ENCODE measurements at regions not wholly inside any gene's neighbourhood (a gene's known extent, or its start where the extent isn't known, plus 50 kb on each side); places are given as distances from the start of the nearest gene placed in this dataset.

DNA sequence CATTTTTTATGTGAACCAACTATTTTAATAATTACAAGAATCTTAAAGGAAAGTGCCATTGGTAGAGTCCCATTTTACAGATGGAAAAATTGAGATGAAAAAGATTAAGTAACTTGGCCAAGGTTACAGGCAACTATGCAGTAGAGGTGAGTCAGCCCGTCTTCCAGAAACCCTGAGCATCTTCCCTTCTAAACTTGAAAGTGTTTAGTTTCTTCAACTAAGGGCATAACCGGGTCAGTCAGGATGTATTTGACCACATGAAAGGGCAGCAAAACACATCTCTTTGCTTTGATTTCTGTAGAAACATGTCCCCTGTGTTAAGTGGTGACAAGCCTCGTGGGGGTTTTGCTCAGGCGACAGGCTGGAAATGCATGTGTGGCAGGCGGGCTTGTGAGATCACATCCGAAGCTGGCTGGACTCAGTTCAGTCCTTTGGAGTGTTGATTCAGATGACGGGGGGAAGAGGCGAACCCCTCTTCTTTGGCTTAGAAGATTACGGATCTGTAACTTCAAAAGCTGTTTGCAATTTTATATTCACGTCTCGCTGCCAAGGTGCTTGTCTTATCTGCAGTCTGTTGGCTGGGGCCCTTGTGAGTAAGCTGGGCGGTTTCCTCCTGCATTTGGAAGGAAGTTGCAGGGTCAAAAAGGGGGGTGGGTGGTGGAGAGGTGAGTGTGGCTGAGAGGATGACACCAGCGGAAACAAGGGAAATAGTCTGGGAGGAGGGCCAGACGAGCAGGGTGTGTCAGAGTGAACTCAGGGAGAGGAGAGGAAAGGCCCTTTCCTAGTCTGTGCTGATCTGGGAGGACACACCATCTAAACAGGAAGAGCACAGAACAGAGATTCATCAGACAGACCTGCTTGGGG lies 78.9 kb upstream of the RPS23 start:
- TF ChIP-seq POLR2AphosphoS5 (IDR thresholded peaks at IDR 0.05) (peak in 2 of 3 donors; percentile 72 to 78), POLR2A (IDR thresholded peaks at IDR 0.05) (no peak)
- TF ChIP-seq, protein P1, sequence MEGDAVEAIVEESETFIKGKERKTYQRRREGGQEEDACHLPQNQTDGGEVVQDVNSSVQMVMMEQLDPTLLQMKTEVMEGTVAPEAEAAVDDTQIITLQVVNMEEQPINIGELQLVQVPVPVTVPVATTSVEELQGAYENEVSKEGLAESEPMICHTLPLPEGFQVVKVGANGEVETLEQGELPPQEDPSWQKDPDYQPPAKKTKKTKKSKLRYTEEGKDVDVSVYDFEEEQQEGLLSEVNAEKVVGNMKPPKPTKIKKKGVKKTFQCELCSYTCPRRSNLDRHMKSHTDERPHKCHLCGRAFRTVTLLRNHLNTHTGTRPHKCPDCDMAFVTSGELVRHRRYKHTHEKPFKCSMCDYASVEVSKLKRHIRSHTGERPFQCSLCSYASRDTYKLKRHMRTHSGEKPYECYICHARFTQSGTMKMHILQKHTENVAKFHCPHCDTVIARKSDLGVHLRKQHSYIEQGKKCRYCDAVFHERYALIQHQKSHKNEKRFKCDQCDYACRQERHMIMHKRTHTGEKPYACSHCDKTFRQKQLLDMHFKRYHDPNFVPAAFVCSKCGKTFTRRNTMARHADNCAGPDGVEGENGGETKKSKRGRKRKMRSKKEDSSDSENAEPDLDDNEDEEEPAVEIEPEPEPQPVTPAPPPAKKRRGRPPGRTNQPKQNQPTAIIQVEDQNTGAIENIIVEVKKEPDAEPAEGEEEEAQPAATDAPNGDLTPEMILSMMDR (IDR thresholded peaks at IDR 0.05) = no peak
